Hippocampal formation (tissue), 2 donors: ENCODE measurements at regions not wholly inside any gene's neighbourhood (a gene's known extent, or its start where the extent isn't known, plus 50 kb on each side); places are given as distances from the start of the nearest gene placed in this dataset.

Source experiments
- DNase-seq, 2 donors: peaks; one replicate each; lab custom pipeline; 2025; lab: John Stamatoyannopoulos, UW

DNA sequence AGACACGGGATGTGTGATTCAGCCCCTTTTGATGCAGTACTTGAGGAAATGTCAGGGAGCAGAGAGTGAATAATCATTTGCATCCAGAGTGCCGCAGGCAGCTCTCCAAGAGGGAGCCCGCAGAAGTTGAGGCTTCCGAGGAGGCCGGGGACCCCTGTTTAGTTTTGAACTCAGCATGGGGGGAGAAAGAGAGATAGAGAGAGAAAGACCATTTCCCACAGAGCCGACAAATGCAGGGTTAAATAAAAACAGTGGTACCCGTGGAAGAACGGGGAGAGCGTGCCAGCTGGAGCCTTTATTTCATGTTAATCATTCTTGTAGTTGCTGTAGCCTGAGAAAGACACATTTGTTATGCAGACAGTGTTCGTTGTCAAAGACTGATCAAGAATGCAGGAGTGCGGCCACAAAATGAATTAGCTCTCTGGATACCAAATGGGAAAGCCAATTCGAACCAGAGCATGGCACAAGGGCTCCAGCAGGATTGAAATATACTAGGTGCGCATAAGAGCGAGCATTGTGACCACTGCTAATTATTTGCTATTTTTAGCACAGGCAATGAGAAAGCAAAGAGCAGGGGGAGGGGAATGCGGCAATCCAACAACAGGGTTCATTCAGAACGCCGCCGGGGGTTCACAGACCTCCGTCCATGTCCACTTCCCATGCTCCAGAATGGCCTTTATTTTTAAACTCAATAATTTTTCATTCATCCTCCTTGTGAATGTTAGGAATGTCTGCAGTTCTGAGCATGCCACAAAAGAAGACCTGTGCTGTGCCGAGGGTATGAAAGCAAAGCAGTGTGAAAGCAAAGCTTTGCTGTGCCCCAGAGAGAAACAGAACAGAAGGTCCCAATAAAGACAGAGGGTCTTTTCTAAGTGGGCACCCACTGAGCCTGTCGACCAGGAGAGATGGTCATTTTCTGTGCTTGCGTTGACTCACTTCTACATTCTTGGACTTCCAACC lies 243.9 kb upstream of the VCX3A start:
- DNase-seq, result peak; percentile 20 to 76

DNA sequence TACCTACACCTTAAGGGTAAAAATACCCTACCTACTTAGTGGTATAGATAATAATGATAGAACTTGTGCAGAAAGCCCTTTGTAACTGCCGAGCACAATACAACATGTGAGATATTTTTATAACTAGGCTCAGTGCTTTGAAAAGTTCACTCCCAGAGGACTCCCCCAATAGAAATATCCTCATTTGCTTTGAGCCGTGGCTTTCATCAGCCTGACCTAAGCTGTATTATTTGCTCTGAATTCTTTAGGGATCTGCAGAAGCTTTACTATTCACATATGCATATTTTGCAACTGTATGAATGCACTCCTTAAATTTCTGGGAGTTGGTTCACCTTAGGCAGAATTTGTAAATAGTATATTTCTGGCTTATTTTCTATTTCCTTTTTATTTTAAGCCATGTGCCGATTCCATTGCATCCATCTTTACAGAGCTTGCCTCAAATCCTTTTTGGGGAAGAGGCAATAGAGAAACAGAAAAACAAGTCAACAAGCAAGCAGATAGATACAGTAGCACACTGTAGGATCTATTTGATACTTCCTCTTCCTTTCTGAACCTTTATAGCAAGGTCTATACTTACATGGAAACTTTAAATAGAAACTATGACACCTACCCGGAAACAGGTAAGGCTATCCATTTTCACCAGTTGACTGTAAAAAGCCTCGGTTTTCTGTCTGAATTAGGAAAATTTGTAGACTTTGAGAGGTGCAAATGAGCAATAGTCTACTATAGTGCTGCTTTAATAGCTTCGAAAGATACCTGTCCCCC lies 242.5 kb upstream of the VCX3A start:
- no peak for DNase-seq

DNA sequence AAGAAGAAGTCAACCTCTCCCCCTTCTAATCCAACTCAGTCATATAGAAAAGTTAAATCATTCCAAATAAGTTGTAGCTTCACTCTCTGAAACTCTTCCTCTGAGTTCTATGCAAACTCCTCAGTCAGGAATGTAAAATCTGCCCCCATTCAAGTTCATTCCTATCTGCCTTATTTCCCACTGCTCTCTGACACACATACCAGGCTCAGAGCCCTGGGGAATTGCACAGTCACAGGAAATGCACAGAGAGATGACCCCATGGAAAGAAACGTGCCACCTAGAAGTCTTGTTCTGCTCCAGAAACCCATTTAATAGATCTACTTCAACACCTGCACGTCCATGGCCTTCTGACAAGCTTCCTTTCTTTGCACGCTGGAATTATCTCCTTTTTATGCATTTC lies 236.0 kb upstream of the VCX3A start:
- no peak for DNase-seq

DNA sequence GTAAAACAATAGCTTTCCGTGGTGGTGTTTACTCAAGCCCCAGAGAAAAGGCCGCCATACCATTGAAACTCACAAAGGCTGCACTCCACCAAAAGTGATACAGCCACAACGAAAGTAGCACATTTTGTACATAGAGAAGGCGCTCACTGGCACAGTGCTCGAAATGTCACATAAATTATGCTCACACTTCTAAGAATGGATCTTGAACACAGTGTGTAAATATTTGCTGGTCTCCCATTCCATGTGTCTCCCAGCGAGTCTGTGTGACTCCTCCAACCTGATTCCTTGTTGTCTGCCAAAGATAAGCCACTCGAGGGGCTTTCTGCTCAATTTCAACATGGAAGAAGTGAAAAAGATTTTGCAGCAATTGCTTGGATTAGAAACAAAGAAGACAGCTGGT lies 234.0 kb upstream of the VCX3A start:
- DNase-seq, result no peak

DNA sequence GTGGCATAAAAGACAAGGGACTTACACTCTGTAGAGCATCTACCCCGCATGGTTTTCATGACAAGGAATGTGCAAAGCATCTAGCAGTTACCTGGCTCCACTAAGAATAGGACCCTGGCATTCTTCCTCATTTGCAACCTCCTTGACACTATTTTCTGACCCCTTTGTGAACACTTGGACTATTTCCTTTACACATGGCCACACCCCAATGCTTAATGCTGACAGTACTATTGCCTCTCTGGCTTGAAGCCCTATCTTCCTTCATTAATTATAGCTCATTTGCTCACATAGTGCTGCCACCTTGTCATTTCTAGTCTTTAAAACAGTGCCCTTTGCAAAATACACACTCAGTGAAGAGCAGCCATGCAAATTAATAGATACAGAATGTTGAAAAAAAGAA lies 226.3 kb upstream of the VCX3A start:
- DNase-seq, result no peak

DNA sequence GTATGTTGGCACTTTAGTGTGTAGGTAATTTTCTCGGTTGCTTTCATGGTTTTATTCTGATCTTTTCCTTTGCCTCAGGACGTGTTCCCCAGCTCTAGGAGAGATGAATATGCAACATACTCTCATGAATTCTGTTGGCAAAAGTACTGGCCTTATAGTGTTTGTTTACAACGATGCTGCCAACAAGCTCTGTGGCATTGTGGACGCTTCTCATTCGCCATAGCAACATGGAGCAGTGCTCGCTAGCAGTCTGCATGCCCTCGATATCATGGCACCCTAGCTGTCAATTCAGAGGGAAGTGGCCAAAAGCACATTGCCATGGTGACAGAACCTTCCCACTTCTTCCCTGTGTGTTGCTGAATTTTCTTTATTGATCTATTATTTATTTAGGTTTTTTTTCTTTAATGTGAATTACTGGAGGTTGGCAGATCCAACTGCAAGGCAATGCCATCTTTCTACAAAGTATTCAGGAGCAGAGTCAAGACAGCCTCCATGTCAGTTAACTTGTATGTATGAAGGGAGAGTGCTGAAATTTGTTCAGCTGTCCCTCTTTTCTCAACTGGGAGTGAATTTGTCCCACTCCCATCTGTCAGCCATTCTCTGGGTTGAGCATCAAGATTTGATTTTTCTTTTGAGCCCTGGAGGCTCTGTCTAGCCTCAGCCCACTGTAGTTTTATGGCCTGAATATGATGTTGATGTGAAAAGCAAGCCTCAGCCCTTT lies 224.9 kb upstream of the VCX3A start:
- peak in 1 of 2 donors; percentile 0 for DNase-seq

DNA sequence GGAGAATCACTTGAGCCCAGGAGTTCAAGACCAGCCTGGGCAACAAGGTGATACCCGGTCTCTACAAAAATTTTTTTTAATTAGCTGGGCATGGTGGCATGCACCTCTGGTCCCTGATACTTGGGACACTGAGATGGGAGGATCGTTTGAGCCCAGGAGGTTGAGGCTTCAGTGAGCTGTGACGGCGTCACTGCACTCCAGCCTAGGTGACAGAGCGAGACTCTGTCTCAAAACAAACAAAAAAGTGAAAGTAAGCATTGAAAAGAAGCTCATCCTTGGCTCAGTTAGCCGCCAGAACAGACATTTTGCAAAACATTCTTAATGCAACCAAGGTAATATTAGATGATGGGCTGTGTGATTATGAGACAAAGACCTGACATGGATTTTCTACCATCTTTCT lies 223.3 kb upstream of the VCX3A start:
- DNase-seq, result no peak

DNA sequence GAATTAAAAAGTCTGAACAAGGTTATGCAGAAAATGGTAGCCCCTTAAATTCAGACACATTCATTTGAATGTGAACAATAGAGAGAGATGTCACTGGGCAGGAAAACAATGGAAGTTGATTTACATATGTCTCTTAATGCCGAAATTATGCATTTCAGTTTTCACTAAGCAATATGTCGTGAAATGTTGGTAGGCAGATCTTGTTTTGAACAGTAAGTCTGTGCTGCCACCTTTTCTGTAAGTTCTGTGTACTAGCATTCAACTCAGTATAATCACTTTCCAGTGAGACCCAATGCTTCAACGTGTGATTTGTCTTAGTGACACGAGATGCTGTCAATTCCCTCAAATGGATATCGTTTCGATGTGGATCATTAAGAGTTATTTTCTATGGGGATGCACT lies 222.7 kb upstream of the VCX3A start:
- DNase-seq, result no peak

DNA sequence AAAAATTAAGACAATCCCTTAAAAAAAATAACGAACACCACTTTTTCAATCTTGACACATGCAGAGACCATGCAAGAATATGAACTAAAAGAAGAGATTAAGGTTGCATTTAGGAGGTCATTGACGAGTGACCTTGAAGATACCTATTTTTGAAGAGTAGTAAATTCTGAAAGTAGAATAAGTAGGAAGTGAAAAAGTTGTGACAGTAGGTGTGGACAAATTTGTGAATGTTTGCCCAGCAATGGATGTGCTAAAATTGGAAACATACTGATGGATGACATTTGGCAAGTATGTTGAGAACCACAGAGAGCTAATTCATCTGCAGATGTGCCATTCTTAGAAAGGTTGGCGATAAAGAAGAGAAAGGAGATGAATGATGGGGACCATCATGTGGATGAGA lies 213.7 kb upstream of the VCX3A start:
- DNase-seq, result no peak

DNA sequence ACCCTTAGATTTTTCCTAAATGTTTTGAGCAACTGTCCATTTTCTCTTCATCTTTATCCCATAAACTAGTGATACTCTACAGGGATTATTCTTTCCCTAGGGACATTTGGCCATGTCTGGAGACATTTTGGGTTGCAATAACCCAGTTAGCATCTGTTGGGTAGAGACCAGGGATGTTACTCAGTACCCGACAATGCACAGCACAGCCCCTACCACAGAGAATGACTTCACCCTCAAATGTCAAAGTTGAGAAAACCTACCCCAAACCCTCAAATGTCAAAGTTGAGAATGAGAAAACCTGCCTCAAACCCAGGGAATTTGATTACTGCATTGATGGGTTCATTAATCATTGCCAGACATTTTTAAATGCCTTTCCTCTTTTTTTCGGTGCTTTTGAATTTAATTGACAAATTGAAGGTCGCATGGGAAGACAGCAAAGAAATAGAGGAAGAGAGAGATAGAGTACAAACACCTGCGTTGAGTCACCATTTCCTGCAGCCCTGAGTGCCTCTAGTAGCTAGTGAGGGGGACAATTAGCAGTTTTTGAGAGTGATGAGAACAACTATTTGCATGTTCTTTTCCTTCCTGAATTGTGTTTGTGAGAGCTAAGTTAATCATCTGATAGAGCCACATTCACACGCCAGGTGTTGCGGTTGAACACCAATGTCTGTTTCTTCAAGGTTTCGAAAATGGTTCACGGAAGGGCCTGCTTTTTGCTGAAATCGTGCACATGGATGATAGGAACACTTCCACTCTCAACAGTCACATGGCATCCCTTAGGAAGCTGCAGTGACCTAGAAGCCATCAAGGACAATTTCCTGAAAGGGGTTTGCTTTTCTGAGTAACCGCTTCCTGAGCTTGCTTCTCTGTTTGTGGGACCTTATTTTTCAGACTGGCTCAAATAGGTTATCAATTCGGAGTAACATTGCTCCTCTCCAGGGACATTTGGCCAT lies 203.9 kb upstream of the VCX3A start:
- DNase-seq, result no peak

DNA sequence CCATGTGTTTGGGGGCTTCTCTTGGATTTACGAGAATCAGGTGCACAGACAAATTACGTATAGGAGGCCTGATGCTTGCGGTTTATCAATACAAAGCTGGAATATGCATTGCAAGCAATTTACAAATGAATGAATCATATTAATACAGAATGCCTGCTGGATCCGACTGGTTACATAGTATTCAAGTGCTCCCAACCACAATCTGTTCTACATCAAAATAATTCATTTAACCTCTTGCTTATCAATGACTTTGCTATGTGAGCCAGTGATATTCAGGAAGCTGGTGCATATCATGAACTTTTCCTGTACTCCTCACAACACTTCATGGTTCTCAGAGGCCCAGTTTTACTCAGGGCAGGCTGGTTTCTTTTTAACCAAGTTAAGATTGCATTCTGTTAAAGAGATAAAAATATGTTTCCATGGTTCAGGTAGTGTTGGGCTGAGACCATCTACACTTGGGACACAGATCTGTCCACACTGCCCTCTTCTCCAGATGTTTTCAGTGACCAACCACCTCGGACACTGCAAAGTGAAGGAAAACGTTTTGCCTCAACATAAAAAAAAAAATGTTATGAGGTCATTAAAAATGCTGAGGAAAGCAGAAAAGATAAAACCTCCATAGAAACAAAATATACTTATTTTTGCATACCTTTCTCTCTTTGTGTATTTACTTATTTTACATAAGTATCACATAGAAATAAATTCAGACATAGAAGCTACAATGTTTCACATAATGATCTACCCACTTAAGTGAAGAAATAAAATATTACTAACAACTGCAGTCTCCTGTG lies 200.1 kb upstream of the VCX3A start:
- DNase-seq, result no peak

DNA sequence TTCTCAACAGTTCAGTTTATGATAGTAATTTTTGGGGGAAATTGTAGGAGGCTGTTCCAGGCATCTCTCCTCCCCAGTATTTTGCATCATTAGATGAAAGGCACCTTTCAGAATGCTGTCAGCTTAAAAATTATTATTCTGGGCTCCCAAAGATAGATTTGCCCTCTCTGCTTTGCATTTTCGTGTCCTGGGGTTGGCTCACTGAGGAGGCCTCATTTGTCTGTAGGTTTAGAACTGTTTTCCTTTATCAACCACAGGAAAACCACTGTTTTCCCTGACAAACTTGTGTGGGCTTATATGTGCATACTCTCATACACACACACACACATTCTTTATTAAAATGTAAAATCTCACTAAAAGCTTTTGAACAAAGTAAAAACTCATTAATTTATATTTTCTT lies 197.2 kb upstream of the VCX3A start:
- DNase-seq, result no peak

DNA sequence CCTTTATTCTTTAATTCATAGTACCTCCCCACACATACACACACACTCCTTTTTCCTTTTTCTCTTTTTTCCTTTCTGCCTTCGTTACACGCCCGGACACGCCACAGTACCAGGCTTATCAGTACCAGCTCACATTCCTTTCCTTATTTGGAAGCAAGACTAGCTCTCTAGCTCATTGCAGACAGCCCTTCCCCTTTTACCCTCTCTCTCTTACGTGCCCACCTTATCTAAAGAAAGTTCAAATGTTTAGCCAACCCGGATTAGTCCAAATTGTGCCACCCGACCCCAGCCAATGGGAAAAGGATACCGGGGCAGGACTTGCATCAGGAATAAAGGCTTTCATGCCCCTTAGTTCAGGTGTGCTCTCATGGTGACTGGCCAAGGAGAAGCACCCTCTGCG lies 194.7 kb upstream of the VCX3A start:
- DNase-seq, result no peak

DNA sequence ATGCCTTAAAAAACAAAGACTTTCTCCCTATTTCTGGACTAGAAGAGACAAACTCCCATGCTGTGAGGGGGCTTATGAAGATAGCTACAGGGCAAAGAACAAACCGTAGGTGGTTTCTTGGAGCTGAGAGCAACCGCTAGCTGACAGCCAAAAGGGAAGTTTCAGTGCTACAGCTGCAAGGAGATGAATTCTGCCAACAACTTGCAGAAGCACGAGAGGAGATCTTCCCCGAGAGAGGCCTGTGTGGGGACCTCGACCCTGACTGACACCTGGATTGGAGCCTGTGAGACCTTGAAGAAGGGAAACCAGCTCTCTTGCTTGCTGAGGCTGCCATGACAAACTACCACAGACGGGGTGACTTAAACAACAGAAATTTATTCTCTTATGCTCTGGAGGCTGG lies 183.8 kb upstream of the VCX3A start:
- DNase-seq, result no peak

DNA sequence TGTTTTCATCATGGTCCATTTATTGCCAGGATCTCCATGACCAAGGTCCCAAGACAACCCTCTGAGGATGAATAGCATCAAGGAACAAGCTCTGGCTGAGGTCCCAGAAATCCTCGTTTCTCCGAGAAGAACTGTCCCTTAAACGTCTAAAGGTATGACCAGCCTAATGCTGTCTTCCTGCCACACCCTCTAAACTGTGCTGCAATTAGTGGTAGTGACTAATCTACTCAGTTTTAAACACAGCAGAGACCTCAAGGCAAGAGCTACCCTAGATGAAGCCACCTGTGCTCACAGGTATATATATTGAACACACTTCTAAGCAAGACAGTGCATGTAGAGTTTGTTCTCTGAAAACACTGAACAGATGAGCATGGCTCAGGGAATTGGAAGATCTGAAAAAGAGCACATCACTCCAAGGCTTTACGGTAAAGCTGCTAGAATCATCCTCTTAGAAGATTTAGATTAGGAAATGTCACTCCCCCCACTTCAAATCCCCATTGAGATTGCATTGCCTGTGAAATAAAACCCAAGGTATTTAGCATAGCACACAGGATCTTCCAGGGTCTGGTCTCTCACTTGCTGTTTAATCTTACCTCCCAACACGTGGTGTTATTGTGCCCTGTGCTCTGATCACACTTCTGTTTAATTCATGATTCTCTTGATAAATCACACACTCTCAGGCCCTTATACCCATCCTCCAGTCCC lies 173.9 kb upstream of the VCX3A start:
- no peak for DNase-seq

DNA sequence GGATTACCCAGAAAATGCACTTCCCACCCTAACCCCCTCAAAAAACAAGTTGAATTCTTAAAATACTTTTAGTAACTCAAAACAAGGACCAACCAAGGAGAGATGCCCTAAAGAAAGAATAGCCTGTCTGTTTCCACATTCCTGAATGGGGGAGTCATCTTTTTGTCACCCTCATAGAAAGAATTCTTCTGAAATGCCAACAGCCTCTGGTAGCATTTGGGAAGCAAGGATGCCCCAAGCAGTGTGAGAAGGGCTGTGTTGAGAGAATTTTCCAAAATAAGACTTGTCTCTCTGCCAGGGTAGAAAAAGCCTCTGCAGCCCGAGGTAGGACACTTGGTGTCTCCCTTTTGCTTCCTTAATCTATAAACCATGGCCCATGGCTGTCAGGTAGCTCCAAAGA lies 173.1 kb upstream of the VCX3A start:
- no peak for DNase-seq

DNA sequence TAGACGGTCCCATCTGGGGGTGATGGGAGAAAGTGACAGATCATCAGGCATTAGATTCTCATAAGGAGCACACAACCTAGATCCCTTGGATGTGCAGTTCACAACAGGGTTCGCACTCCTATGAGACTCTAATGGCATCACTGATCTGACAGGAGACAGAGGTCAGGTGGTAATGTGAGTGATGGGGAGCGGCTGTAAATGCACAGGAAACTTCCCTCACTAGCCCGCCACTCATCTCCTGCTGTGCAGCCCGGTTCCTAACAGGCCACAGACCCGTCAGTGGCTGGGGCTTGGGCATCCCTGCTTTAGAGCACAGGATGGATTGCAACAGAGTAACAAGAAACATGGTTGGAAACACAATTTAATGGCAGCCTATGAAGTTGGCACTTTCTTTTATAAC lies 172.6 kb upstream of the VCX3A start:
- no peak for DNase-seq

DNA sequence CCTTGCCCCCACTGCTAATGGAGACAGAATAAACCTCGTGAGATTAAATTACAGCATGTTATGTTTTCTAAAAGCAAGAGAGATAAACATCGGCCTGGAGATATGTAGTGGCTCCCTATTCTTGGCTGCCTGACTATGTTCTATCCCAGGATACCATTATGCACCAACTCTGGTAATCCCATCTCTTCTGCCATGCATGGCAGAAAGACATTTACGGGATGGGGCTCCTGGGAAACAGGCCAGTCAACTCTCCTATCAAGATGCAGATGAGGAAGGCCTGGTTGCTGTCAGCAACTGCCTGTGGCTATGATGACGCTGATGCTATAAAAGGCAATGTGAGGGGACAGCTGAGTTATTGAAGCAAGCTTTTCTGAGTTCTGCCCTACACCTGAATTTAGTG lies 166.2 kb upstream of the VCX3A start:
- DNase-seq, result no peak

DNA sequence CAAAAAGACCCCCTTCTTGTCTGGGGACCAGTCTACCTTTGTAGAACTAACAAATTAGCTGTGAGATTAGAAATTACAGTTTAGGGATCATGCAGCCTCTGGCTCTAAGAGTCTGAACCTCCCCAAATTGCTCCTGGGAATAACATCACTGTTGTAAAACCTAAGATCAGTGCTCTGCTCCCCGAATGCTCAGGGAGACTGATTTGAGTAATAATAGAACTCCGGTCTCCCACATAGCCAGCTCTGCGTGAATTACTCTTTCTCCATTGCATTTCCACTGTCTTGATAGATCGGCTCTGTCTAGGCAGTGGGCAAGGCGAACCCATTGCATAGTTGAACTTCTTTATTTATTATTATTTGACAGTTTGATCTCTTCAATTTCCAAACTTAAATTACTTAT lies 160.8 kb upstream of the VCX3A start:
- DNase-seq, result no peak

DNA sequence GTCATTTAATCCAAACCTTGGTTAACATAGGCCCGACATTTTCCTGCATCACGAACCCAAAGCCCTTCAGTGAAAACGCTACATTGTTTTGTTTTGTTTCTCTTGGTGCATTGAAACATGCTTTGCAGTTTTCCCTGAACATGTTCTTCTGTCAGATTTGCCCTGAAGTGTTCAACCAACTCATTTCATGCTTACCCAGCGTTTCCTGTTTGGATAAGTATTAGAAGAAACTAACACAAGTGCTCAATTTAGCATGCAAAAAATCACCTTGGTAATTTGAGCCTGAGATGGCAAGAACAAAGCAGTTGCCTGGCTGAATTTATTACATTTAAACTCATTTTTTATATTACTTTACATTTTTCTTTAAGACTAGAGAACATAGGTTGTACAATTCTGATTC lies 160.1 kb upstream of the VCX3A start:
- no peak for DNase-seq
